ENCODE measurements at regions not wholly inside any gene's neighbourhood (a gene's known extent, or its start where the extent isn't known, plus 50 kb on each side); places are given as distances from the start of the nearest gene placed in this dataset.

GRCh38 chr2:16404146-16404545 lies 261.5 kb downstream of the CYRIA start (continued):
- TF ChIP-seq, protein P1, sequence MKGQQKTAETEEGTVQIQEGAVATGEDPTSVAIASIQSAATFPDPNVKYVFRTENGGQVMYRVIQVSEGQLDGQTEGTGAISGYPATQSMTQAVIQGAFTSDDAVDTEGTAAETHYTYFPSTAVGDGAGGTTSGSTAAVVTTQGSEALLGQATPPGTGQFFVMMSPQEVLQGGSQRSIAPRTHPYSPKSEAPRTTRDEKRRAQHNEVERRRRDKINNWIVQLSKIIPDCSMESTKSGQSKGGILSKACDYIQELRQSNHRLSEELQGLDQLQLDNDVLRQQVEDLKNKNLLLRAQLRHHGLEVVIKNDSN (IDR thresholded peaks at IDR 0.05; ENCODE audit: borderline replicate concordance, low read depth): no peak
- TF ChIP-seq TCF12 (IDR thresholded peaks at IDR 0.05): no peak
- TF ChIP-seq SIN3A (IDR thresholded peaks at IDR 0.05; ENCODE audit: borderline replicate concordance, low read depth, low read length): no peak
- no peak for TF ChIP-seq MAX (IDR thresholded peaks at IDR 0.05; ENCODE audit: low read depth)
- no peak for TF ChIP-seq FOXM1 (IDR thresholded peaks at IDR 0.05; ENCODE audit: low read depth)

DNA sequence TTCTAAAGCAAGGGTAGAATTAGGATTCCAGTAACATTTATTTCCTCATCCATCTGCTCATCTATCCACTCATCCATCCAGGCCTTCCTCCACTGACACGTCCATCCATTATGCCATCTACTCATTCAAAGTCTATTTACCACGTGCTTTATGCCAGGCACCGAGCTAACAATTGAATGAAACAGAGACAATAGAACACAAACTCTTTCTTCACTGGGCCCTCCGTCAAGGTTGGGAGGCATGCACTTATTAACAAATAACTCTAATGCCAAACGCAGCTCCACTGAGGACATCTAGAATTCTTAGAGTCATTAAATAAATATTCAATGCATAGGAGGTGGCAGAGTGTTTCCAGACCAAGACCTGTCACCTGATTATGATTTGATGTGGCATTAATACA lies 262.7 kb downstream of the CYRIA start:
- Histone ChIP-seq H3K4me2 (no peak overlapping the region), H3K9me3 (no peaks in the 10 kb centered on the region), H3K27me3 (ENCODE audit: insufficient read depth) (no peaks in the 10 kb centered on the region), H3K9me2 (no peaks in the 10 kb centered on the region), H4K20me1 (ENCODE audit: insufficient read depth) (no peaks in the 10 kb centered on the region), H3K27ac (ENCODE audit: low read depth in 2 of 2, low read length in 1 of 2) (no peak overlapping the region), H3K79me2 (ENCODE audit: insufficient read depth) (no peaks in the 10 kb centered on the region), H3K4me3 (ENCODE audit: low read depth in 2 of 2, low read length in 1 of 2) (no peak overlapping the region), H3F3A (replicated peaks; ENCODE audit: insufficient read depth) (no peaks in the 10 kb centered on the region), H3K9ac (no peak overlapping the region), H2AFZ (ENCODE audit: low read depth) (no peak overlapping the region), H3K36me3 (replicated peaks in 1 of 2; ENCODE audit: control insufficient read depth in 1 of 2, insufficient read depth in 2 of 2, low read length in 1 of 2) (no peaks in the 10 kb centered on the region), H3K4me1 (ENCODE audit: control insufficient read depth in 1 of 2, insufficient read depth in 2 of 2, low read depth in 1 of 2, low read length in 1 of 2) (peaks cover 0 to 6% of the 10 kb centered on the region in 2 experiments; a peak in 1 of 4 replicates)
- WGBS (ENCODE audit: low lambda C conversion rate): 19% methylated on average over 5 of the region's 5 CpGs
- no peak for TF ChIP-seq EZH2phosphoT487 (IDR thresholded peaks at IDR 0.05; ENCODE audit: borderline replicate concordance, low read depth)
- TF ChIP-seq JUND (IDR thresholded peaks at IDR 0.05): no peak
- TF ChIP-seq FOXJ3 (CRISPR knock-in tag; IDR thresholded peaks at IDR 0.05): no peak
- TF ChIP-seq, protein P2, sequence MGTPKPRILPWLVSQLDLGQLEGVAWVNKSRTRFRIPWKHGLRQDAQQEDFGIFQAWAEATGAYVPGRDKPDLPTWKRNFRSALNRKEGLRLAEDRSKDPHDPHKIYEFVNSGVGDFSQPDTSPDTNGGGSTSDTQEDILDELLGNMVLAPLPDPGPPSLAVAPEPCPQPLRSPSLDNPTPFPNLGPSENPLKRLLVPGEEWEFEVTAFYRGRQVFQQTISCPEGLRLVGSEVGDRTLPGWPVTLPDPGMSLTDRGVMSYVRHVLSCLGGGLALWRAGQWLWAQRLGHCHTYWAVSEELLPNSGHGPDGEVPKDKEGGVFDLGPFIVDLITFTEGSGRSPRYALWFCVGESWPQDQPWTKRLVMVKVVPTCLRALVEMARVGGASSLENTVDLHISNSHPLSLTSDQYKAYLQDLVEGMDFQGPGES (IDR thresholded peaks at IDR 0.05; ENCODE audit: low read depth, low read length): no peak
- TF ChIP-seq MEF2A (IDR thresholded peaks at IDR 0.05; ENCODE audit: borderline replicate concordance, low read depth): no peak
- no peak for TF ChIP-seq USF2 (IDR thresholded peaks at IDR 0.05; ENCODE audit: borderline replicate concordance, low read depth, low read length)
- TF ChIP-seq RAD21 (IDR thresholded peaks at IDR 0.05; ENCODE audit: low read length): no peak
- no peak for TF ChIP-seq NRF1 (IDR thresholded peaks at IDR 0.05; ENCODE audit: low read depth, low read length)
- TF ChIP-seq EP300 (IDR thresholded peaks at IDR 0.05; ENCODE audit: borderline replicate concordance in 1 of 2, low read depth in 1 of 2, low read length in 1 of 2): no peak
- TF ChIP-seq PBX3 (IDR thresholded peaks at IDR 0.05): no peak
- TF ChIP-seq, protein P3, sequence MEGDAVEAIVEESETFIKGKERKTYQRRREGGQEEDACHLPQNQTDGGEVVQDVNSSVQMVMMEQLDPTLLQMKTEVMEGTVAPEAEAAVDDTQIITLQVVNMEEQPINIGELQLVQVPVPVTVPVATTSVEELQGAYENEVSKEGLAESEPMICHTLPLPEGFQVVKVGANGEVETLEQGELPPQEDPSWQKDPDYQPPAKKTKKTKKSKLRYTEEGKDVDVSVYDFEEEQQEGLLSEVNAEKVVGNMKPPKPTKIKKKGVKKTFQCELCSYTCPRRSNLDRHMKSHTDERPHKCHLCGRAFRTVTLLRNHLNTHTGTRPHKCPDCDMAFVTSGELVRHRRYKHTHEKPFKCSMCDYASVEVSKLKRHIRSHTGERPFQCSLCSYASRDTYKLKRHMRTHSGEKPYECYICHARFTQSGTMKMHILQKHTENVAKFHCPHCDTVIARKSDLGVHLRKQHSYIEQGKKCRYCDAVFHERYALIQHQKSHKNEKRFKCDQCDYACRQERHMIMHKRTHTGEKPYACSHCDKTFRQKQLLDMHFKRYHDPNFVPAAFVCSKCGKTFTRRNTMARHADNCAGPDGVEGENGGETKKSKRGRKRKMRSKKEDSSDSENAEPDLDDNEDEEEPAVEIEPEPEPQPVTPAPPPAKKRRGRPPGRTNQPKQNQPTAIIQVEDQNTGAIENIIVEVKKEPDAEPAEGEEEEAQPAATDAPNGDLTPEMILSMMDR (IDR thresholded peaks at IDR 0.05): no peak
- TF ChIP-seq, protein P4, sequence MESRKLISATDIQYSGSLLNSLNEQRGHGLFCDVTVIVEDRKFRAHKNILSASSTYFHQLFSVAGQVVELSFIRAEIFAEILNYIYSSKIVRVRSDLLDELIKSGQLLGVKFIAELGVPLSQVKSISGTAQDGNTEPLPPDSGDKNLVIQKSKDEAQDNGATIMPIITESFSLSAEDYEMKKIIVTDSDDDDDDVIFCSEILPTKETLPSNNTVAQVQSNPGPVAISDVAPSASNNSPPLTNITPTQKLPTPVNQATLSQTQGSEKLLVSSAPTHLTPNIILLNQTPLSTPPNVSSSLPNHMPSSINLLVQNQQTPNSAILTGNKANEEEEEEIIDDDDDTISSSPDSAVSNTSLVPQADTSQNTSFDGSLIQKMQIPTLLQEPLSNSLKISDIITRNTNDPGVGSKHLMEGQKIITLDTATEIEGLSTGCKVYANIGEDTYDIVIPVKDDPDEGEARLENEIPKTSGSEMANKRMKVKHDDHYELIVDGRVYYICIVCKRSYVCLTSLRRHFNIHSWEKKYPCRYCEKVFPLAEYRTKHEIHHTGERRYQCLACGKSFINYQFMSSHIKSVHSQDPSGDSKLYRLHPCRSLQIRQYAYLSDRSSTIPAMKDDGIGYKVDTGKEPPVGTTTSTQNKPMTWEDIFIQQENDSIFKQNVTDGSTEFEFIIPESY (IDR thresholded peaks at IDR 0.05; ENCODE audit: borderline replicate concordance, low read depth): no peak
- no peak for DNase-seq
- ChIA-PET CTCF (interaction anchor here (1.7 kb wide), 1 partner anchor 463 kb away, joined by 3 read pairs; the partner anchor contains the start of gene MYCN), POLR2A (no interaction called here)
